ENCODE measurements at regions not wholly inside any gene's neighbourhood (a gene's known extent, or its start where the extent isn't known, plus 50 kb on each side); places are given as distances from the start of the nearest gene placed in this dataset.
"Not testable (repeated sequence)": the region's sequence is repeated elsewhere in the genome, so short reads cannot be mapped to it uniquely, and the experiment has no call there.

GRCh38 chr11:12058425-12059115 is 50.1 kb upstream of the DKK3 start:
- DNase-seq (no peak), ATAC-seq (no peak)
- ChIA-PET CTCF (interaction anchor here (0.9 to 5.7 kb wide), 6 partner anchors 13 to 230 kb away, joined by 3 to 32 read pairs (median 3); no protein-coding TSS in a partner anchor), POLR2A (no interaction called here)
- Mint-ChIP-seq H3K9me3 (peaks cover 9% of the 10 kb centered on the region), H3K27ac (no peak overlapping the region), H3K4me3 (no peak overlapping the region), H3K27me3 (no peaks in the 10 kb centered on the region), H3K36me3 (ENCODE audit: low read depth) (no peaks in the 10 kb centered on the region), H3K4me1 (ENCODE audit: low read depth) (peaks cover 3% of the 10 kb centered on the region)
- TF ChIP-seq CTCF (IDR thresholded peaks at IDR 0.05) = no peak
- intact Hi-C loops (cut with micrococcal nuclease) = no loop called here

- POLR2A ChIA-PET, H3K27ac Mint-ChIP-seq, ATAC-seq: not testable (repeated sequence)
Observed at GRCh38 chr11:12059144-12059543, 50.7 kb upstream of the DKK3 start.

GRCh38 chr11:12060385-12060985 is 49.9 kb upstream of the MICAL2 start:
- no peak overlapping the region for H3K27ac Mint-ChIP-seq
- no peak for TF ChIP-seq CTCF (IDR thresholded peaks at IDR 0.05)
- ChIA-PET POLR2A (no interaction called here), CTCF (interaction anchor here (1.0 to 5.7 kb wide), 3 partner anchors 15 to 222 kb away, joined by 3 to 32 read pairs (median 17); no protein-coding TSS in a partner anchor)
- peaks cover 10% of the 10 kb centered on the region for H3K9me3 Mint-ChIP-seq
- DNase-seq (no peak), ATAC-seq (no peak)
- no peaks in the 10 kb centered on the region for H3K36me3 Mint-ChIP-seq (ENCODE audit: low read depth)
- peaks cover 3% of the 10 kb centered on the region for H3K4me1 Mint-ChIP-seq (ENCODE audit: low read depth)
- no peaks in the 10 kb centered on the region for H3K27me3 Mint-ChIP-seq
- no peak overlapping the region for H3K4me3 Mint-ChIP-seq
- intact Hi-C loops (cut with micrococcal nuclease) = no loop called here

More at GRCh38 chr11:12059144-12059543, 50.7 kb upstream of the DKK3 start:
- H3K4me3 Mint-ChIP-seq; H3K4me1 Mint-ChIP-seq (ENCODE audit: low read depth); H3K36me3 Mint-ChIP-seq (ENCODE audit: low read depth); intact Hi-C loops (cut with micrococcal nuclease); DNase-seq; H3K27me3 Mint-ChIP-seq: not testable (repeated sequence)
- peaks cover 10% of the 10 kb centered on the region for H3K9me3 Mint-ChIP-seq
- CTCF ChIA-PET = interaction anchor here (1.0 to 5.7 kb wide), 5 partner anchors 11 to 230 kb away, joined by 3 to 32 read pairs (median 3); no protein-coding TSS in a partner anchor

Data from activated CD8-positive, alpha-beta T cell treated with anti-CD3 and anti-CD28 coated beads for 36 hours (primary cell).